ENCODE measurements at regions not wholly inside any gene's neighbourhood (a gene's known extent, or its start where the extent isn't known, plus 50 kb on each side); places are given as distances from the start of the nearest gene placed in this dataset.

GRCh38 chr14:86902176-86902950, 1090.6 kb downstream of the GALC start:
- Histone ChIP-seq H4K91ac (ENCODE audit: insufficient read depth, low read depth, low read length) (peak overlapping the region; percentile 38; the same call in 1 of the 2 replicates), H3K56ac (ENCODE audit: extremely low read depth, insufficient read depth, low read length) (no peak overlapping the region), H2BK5ac (ENCODE audit: low read depth, low read length, poor library complexity, severe bottlenecking) (no peak overlapping the region), H4K5ac (ENCODE audit: low read depth, low read length) (no peak overlapping the region), H2AFZ (replicated peaks; ENCODE audit: low read length, poor library complexity) (no peak overlapping the region), H3K18ac (ENCODE audit: low read depth, low read length) (peak overlapping the region; percentile 18), H2AK9ac (replicated peaks; ENCODE audit: low read depth, low read length, poor library complexity) (no peak overlapping the region), H4K20me1 (ENCODE audit: insufficient read depth, low read length) (no peaks in the 10 kb centered on the region), H3K27ac (ENCODE audit: insufficient read depth, low read length) (no peak overlapping the region), H4K8ac (ENCODE audit: low read depth in 2 of 2, low read length in 2 of 2) (peak overlapping the region in 1 of 2 experiments; percentile 55; a peak in 2 of 4 replicates), H2BK15ac (ENCODE audit: low read depth, low read length) (peak overlapping the region; percentile 78; the same call in 1 of the 3 replicates), H3K4ac (ENCODE audit: low read depth, low read length) (0 out of 2 replicates have a peak overlapping the region, but pooled peaks have one; percentile 19), H2BK120ac (ENCODE audit: low read depth, low read length) (peak overlapping the region; percentile 52), H3K23ac (ENCODE audit: low read depth, low read length) (peak overlapping the region; percentile 5; the same call in 1 of the 2 replicates), H3K4me3 (ENCODE audit: insufficient read depth, low read depth, low read length) (no peak overlapping the region), H3K27me3 (ENCODE audit: control insufficient read depth, insufficient read depth, low read length) (no peaks in the 10 kb centered on the region), H3K9me3 (ENCODE audit: control insufficient read depth, insufficient read depth, low read length) (no peaks in the 10 kb centered on the region), H3K4me1 (ENCODE audit: control insufficient read depth, insufficient read depth, low read length) (no peaks in the 10 kb centered on the region; the same call in 1 of the 2 replicates), H2BK20ac (ENCODE audit: low read depth, low read length) (peak overlapping the region; percentile 45; the same call in 1 of the 2 replicates), H3K14ac (replicated peaks; ENCODE audit: low read depth, low read length) (no peak overlapping the region; the same call in 1 of the 2 replicates), H3K36me3 (ENCODE audit: control insufficient read depth, insufficient read depth, low read length) (no peaks in the 10 kb centered on the region), H3K79me1 (ENCODE audit: low read depth in 1 of 2, low read length in 2 of 2) (no peaks in the 10 kb centered on the region), H2AK5ac (ENCODE audit: low read depth, low read length) (no peak overlapping the region), H3K9me1 (ENCODE audit: insufficient read depth, low read length) (no peaks in the 10 kb centered on the region), H3K4me2 (ENCODE audit: low read depth, low read length) (no peak overlapping the region), H3K9ac (ENCODE audit: low read depth, low read length) (no peak overlapping the region)
- CTCF ChIA-PET = no interaction called here
- POLR2A ChIA-PET (ENCODE audit: unreplicated experiment) = no interaction called here
- BruUV-seq (replicated peaks) = no TSS peak
- 80% methylated on average over 3 of the region's 7 CpGs; no CpG with 5 or more reads in 1 of the 2 experiments for WGBS, 2 experiments (ENCODE audit: extremely low coverage in 2 of 2, insufficient read length in 1 of 2)
- DNase-seq (no peak), ATAC-seq (ENCODE audit: low read depth) (no peak)
- intact Hi-C loops (cut with micrococcal nuclease) (loop anchor here (2.0 to 10.0 kb wide), 3 partner anchors 618 to 1370 kb away; no protein-coding TSS in a partner anchor), in situ Hi-C loops (cut with MboI; ENCODE audit: low sequenced_read_pairs) (no loop called here), dilution Hi-C loops (cut with HindIII; ENCODE audit: low sequenced_read_pairs, unreplicated experiment) (no loop called here)
- TF ChIP-seq CEBPB (IDR thresholded peaks at IDR 0.05; ENCODE audit: low read depth, low read length) (no peak), RAD21 (IDR thresholded peaks at IDR 0.05; ENCODE audit: low read length) (no peak), USF2 (IDR thresholded peaks at IDR 0.05; ENCODE audit: low read depth, low read length) (no peak), RFX5 (IDR thresholded peaks at IDR 0.05; ENCODE audit: low read depth, low read length) (no peak), NFE2L2 (IDR thresholded peaks at IDR 0.05; ENCODE audit: low read depth, low read length) (no peak), RCOR1 (IDR thresholded peaks at IDR 0.05; ENCODE audit: insufficient replicate concordance, low read length) (no peak), BHLHE40 (IDR thresholded peaks at IDR 0.05; ENCODE audit: low read depth, low read length) (no peak), MXI1 (IDR thresholded peaks at IDR 0.05; ENCODE audit: borderline replicate concordance, low read depth, low read length) (no peak), FOS (IDR thresholded peaks at IDR 0.05; ENCODE audit: low read depth, low read length) (no peak), POLR2A (IDR thresholded peaks at IDR 0.05; ENCODE audit: low read depth, low read length) (no peak), ELK1 (IDR thresholded peaks at IDR 0.05; ENCODE audit: borderline replicate concordance, low read depth, low read length) (no peak), MAFK (IDR thresholded peaks at IDR 0.05; ENCODE audit: low read depth, low read length) (no peak), CHD1 (IDR thresholded peaks at IDR 0.05; ENCODE audit: low read depth, low read length) (no peak), MAZ (IDR thresholded peaks at IDR 0.05; ENCODE audit: borderline replicate concordance, low read depth, low read length) (no peak)

All from IMR-90 (cell line).